VCaP (cell line): ENCODE measurements at regions not wholly inside any gene's neighbourhood (a gene's known extent, or its start where the extent isn't known, plus 50 kb on each side); places are given as distances from the start of the nearest gene placed in this dataset.

Experiments used
- H3K27ac ChIP-seq: fragments of 450-650 bp; 2 replicates; pipeline ENCODE4 v1.5.1; 2017
- CTCF ChIP-seq: fragments of 450-650 bp; conservative IDR thresholded peaks from 2 replicates; pipeline ENCODE4 v1.5.1; 2017; ENCODE audit warnings: mild to moderate bottlenecking, moderate library complexity

- no peak for TF ChIP-seq CTCF
- H3K27ac ChIP-seq: no peak overlapping the region
Observed at GRCh38 chr6:170470734-170471133, 82.4 kb downstream of the PSMB1 start.

GRCh38 chr6:170464524-170464979 is 88.6 kb downstream of the PSMB1 start:
- TF ChIP-seq CTCF: no peak
- H3K27ac ChIP-seq: no peak overlapping the region

GRCh38 chr6:170464080-170464479 is 89.0 kb downstream of the PSMB1 start:
- TF ChIP-seq CTCF: no peak
- H3K27ac ChIP-seq: no peak overlapping the region

GRCh38 chr6:170463101-170463721 is 89.9 kb downstream of the PSMB1 start:
- no peak for TF ChIP-seq CTCF
- no peak overlapping the region for H3K27ac ChIP-seq

GRCh38 chr6:170462366-170463020 is 90.6 kb downstream of the PSMB1 start:
- no peak for TF ChIP-seq CTCF

GRCh38 chr6:170461556-170462365 is 91.3 kb downstream of the PSMB1 start:
- no peak overlapping the region for H3K27ac ChIP-seq
- TF ChIP-seq CTCF: no peak

More at GRCh38 chr6:170462366-170463020, 90.6 kb downstream of the PSMB1 start:
- H3K27ac ChIP-seq: no peak overlapping the region

GRCh38 chr6:170461111-170461510 is 92.0 kb downstream of the PSMB1 start:
- TF ChIP-seq CTCF: no peak

More at GRCh38 chr6:170461111-170461510, 92.0 kb downstream of the PSMB1 start:
- no peak overlapping the region for H3K27ac ChIP-seq
